ENCODE measurements at regions not wholly inside any gene's neighbourhood (a gene's known extent, or its start where the extent isn't known, plus 50 kb on each side); places are given as distances from the start of the nearest gene placed in this dataset.
A peak's percentile ranks its signal among the peaks of the same experiment; 100 is the strongest.

DNA sequence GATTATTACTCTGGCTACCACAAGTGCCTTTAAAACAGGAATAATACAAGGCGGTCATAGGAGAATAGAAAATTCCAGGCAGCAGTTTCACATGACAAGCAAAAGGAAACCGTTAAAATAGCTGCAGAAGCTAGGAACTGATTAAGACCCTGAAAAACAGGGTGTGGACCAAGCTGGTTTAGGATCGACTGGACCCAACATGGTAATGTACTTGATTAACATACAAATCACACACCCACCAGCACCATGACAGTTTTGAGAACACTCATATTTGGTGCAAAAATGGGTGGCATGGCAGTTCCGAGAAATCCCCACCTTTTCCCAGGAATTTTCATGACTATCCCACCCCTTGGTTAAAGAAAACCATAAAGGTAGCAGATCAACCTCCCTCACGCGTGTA, 51.9 kb upstream of the TMEM163 start:
- H3K27me3 ChIP-seq (ENCODE audit: insufficient read depth, low read length), result no peaks in the 10 kb centered on the region
- H3K4me3 ChIP-seq (ENCODE audit: low read length), result no peak overlapping the region
- WGBS, result 89% methylated on average over 6 of the region's 6 CpGs
- peaks cover 36% of the 10 kb centered on the region for H3K4me1 ChIP-seq (ENCODE audit: insufficient read depth, low read length)
- H3K27ac ChIP-seq (ENCODE audit: low read depth, low read length), result no peak overlapping the region
- H3K9me3 ChIP-seq (ENCODE audit: insufficient read depth, low read depth, low read length), result no peaks in the 10 kb centered on the region
- no peaks in the 10 kb centered on the region for H3K36me3 ChIP-seq (ENCODE audit: insufficient read depth, low read length)
- no peak overlapping the region for H3K9ac ChIP-seq (ENCODE audit: low read depth, low read length)

DNA sequence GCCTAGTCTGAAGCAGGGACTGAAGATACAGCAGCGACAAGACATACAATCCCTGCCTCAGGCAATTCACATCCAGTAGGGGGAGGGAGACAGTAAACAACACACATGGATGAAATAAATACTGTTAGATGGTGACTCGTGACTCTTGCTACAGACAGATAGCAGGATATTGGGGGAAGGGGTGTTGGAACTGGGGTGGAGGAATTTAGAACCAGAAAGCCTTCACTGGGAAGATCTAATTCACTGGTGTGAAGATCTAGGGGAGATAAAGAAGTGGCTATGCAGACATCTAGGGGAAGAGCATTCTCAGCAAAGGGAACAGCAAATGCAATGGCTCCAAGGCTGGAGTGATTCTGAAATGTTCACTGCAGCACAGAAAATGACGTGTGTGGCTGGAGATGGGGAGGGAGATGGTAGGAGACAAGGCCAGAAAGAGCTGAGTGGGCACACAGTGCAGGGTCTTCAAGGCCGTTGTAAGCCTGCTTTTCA, 52.6 kb upstream of the TMEM163 start:
- Histone ChIP-seq H3K36me3 (ENCODE audit: insufficient read depth, low read length) (no peaks in the 10 kb centered on the region), H3K9ac (ENCODE audit: low read depth, low read length) (no peak overlapping the region), H3K4me1 (ENCODE audit: insufficient read depth, low read length) (peaks cover 39% of the 10 kb centered on the region), H3K27ac (ENCODE audit: low read depth, low read length) (no peak overlapping the region), H3K27me3 (ENCODE audit: insufficient read depth, low read length) (no peaks in the 10 kb centered on the region), H3K4me3 (ENCODE audit: low read length) (no peak overlapping the region), H3K9me3 (ENCODE audit: insufficient read depth, low read depth, low read length) (no peaks in the 10 kb centered on the region)
- WGBS, result 57% methylated on average over 4 of the region's 4 CpGs

DNA sequence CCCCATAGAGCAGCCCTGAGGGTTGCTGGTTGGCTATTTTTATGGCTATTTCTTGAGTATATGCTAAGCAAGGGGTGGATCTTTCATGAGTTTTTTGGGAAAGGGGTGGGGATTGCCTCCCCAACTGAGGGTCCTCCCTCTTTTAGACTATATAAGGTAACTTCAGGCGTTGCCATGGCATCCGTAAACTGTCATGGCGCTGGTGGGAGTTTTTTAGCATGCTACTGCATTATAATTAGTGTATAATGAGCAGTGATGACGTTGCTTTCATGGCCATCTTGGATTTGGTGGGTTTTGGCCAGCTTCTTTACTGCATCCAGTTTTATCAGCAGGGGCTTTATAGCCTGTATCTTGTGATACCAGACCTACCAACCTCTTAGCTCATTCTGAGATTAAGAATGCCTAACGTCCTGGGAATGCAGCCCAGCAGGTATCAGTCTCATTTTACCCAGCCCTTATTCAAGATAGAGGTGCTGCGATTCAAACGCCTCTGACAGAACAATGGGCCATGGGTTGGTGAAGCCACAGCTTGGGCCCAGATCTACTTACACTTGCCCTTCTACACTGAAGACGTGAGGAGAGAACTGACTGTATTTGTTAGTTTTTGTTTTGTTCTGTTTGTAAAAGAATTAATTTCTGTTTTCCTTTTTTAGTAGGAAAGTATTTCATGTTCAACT, 53.8 kb upstream of the TMEM163 start:
- no peak overlapping the region for H3K9ac ChIP-seq (ENCODE audit: low read depth, low read length)
- no peaks in the 10 kb centered on the region for H3K36me3 ChIP-seq (ENCODE audit: insufficient read depth, low read length)
- H3K4me3 ChIP-seq (ENCODE audit: low read length), result no peak overlapping the region
- 70% methylated on average over 8 of the region's 8 CpGs for WGBS
- H3K27me3 ChIP-seq (ENCODE audit: insufficient read depth, low read length), result no peaks in the 10 kb centered on the region
- H3K9me3 ChIP-seq (ENCODE audit: insufficient read depth, low read depth, low read length), result no peaks in the 10 kb centered on the region
- no peak overlapping the region for H3K27ac ChIP-seq (ENCODE audit: low read depth, low read length)
- H3K4me1 ChIP-seq (ENCODE audit: insufficient read depth, low read length), result peaks cover 39% of the 10 kb centered on the region

DNA sequence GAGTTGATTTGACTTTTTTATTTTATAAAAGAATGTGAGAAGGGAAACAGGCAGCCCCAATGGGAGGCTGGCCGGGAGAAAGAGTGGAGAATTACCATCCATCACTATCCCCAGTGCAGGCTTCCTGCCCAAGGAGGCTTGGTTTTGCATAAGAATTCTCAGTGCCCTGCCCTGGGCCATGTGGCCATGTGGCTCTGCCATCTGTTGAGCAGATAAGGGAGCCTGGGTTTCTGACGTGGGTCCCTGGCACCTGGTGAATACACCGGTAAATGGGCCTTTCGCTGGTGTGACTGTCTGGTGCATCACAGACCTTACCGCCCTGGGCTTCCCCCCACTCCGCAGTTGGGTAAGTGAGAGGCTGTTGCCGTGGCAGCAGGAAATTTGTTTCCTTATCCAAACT, 54.5 kb upstream of the TMEM163 start:
- peaks cover 39% of the 10 kb centered on the region for H3K4me1 ChIP-seq (ENCODE audit: insufficient read depth, low read length)
- peak overlapping the region; percentile 23; the same call in 1 of the 2 replicates for H3K9ac ChIP-seq (ENCODE audit: low read depth, low read length)
- H3K27ac ChIP-seq (ENCODE audit: low read depth, low read length), result no peak overlapping the region
- WGBS, result 79% methylated on average over 6 of the region's 7 CpGs
- H3K4me3 ChIP-seq (ENCODE audit: low read length), result no peak overlapping the region
- H3K27me3 ChIP-seq (ENCODE audit: insufficient read depth, low read length), result no peaks in the 10 kb centered on the region
- H3K36me3 ChIP-seq (ENCODE audit: insufficient read depth, low read length), result no peaks in the 10 kb centered on the region
- H3K9me3 ChIP-seq (ENCODE audit: insufficient read depth, low read depth, low read length), result no peaks in the 10 kb centered on the region

DNA sequence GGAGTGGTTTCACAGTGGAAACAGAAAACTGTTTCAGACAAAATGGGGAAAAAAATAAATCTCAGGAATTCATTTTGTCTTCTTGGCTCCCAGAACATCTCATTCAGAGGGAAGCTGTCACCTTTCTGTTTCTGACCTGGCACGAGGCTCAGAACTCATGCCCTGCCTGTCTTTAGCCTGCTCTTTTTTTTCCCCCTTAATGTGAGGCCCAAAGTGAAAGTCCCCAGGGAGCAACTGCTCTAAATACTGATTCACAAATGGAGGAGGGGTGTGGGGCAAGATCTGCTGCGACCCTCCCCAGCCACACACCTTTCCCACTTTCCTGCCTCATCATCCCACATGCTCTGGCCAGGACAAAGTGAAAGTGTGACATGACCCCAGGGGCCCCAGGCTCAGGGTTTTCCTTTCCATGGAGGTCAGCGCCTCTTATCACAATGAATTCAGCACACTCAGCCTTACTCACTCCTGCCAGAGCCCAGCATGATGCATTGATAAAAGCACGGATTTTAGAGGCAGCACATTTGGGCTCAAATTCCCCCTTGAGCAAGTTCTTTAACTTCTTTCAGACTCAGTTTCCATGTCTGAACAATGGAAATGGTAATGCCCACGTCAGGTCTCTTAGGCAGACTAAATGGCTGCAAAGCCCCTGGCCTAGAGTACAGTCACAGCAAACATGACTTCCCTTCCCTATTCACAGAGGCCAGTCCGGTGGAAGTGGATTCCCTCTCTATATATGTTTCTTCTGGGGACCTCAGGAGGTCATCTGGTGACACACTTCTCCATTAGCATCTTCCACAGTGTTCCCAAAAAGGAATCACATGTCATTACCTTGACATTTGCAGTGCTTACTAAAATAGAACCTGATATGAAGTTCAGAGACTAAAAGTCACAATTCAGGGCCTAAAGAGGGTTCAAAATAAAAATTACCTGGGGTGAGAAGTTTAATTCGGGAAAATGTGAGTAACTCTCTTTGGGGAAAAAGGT, 55.3 kb upstream of the TMEM163 start:
- 63% methylated on average over 7 of the region's 7 CpGs for WGBS
- H3K9ac ChIP-seq (ENCODE audit: low read depth, low read length), result peak overlapping the region; percentile 23; the same call in 1 of the 2 replicates
- H3K4me1 ChIP-seq (ENCODE audit: insufficient read depth, low read length), result peaks cover 39% of the 10 kb centered on the region
- H3K4me3 ChIP-seq (ENCODE audit: low read length), result no peak overlapping the region
- no peaks in the 10 kb centered on the region for H3K36me3 ChIP-seq (ENCODE audit: insufficient read depth, low read length)
- no peaks in the 10 kb centered on the region for H3K27me3 ChIP-seq (ENCODE audit: insufficient read depth, low read length)
- no peak overlapping the region for H3K27ac ChIP-seq (ENCODE audit: low read depth, low read length)
- H3K9me3 ChIP-seq (ENCODE audit: insufficient read depth, low read depth, low read length), result no peaks in the 10 kb centered on the region

DNA sequence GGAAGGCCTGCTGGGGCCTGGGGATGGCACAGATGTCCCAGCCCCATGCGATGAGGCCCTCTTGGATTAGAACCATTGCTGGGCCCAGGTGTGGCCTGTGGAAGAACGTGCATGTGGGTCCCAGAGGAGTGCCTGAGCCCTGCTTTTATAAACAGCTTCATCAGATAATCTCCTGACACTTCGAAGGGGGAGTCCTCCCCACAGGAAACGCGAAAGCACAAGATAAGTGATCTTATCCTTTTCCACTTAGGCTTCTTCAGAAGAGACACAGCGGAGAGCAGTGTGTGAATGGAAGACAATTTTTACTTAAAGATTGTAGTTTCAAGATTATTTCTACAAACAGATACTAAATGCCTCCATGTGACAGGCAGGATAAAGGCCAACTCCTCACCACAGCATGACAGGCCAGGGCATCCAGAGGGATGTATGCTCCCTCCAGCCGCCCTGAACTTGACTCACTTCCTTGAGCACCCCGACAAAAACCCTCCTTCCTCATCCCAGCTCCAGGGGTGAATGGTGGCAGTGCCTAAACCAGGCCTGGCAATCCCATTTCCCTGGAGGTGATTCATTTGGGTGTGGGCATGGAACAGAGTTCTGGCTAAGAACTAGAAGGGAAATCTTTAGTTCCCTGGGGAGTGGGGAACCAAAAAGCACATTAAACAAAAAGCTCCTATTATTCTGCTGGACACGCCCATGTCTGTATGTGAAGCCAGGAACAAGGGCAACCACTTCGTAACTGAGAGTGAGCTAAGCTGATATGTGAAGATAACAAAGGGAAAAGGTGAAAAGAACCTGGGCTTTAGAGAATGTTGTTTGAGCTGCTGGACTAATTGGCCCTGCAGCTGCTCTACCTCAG, 56.2 kb upstream of the TMEM163 start:
- 76% methylated on average over 10 of the region's 10 CpGs for WGBS
- Histone ChIP-seq H3K4me1 (ENCODE audit: insufficient read depth, low read length) (peaks cover 39% of the 10 kb centered on the region), H3K36me3 (ENCODE audit: insufficient read depth, low read length) (no peaks in the 10 kb centered on the region), H3K9ac (ENCODE audit: low read depth, low read length) (no peak overlapping the region), H3K4me3 (ENCODE audit: low read length) (no peak overlapping the region), H3K9me3 (ENCODE audit: insufficient read depth, low read depth, low read length) (no peaks in the 10 kb centered on the region), H3K27me3 (ENCODE audit: insufficient read depth, low read length) (no peaks in the 10 kb centered on the region), H3K27ac (ENCODE audit: low read depth, low read length) (no peak overlapping the region)

DNA sequence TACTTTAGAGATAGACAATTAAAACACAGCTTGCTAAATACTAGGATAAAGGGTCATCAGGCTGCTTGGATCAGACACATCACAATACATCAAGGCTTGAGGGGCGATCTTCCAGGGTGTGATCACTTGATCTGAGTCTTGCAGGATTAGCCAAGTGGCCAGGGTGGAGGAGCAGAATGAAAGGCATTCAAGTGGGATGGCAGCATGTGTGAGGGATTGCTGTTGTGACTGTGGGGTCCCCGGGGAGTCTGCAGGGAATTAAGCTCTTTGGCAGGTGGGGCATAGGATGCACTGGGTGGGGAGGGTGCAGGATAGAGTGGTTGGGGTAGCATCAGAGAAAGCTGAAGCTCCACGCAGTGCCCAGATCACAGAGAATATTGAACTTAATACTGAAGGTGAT, 58.0 kb upstream of the TMEM163 start:
- Histone ChIP-seq H3K9ac (ENCODE audit: low read depth, low read length) (no peak overlapping the region), H3K4me3 (ENCODE audit: low read length) (no peak overlapping the region), H3K27ac (ENCODE audit: low read depth, low read length) (no peak overlapping the region), H3K27me3 (ENCODE audit: insufficient read depth, low read length) (no peaks in the 10 kb centered on the region), H3K9me3 (ENCODE audit: insufficient read depth, low read depth, low read length) (no peaks in the 10 kb centered on the region), H3K36me3 (ENCODE audit: insufficient read depth, low read length) (no peaks in the 10 kb centered on the region), H3K4me1 (ENCODE audit: insufficient read depth, low read length) (peaks cover 29% of the 10 kb centered on the region)
- 90% methylated on average over 3 of the region's 3 CpGs for WGBS

DNA sequence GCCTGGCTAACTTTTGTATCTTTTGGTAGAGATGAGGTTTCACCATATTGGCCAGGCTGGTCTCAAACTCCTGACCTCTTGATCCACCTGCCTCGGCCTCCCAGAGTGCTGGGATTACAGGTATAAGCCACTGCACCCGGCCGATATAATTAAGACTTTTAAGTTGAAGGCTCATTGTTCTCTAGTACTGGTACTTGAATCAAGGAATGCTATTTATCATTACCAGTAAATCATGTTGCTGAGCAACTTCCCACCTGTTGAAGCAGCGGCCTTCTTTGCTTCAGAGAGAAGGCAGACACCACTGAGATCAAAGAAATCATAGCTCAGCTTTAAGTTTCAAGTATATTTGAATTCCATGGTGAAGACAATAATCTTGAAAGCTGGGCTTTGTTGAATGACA, 58.8 kb upstream of the TMEM163 start:
- Histone ChIP-seq H3K9ac (ENCODE audit: low read depth, low read length) (no peak overlapping the region), H3K36me3 (ENCODE audit: insufficient read depth, low read length) (no peaks in the 10 kb centered on the region), H3K4me3 (ENCODE audit: low read length) (no peak overlapping the region), H3K27me3 (ENCODE audit: insufficient read depth, low read length) (no peaks in the 10 kb centered on the region), H3K9me3 (ENCODE audit: insufficient read depth, low read depth, low read length) (no peaks in the 10 kb centered on the region), H3K27ac (ENCODE audit: low read depth, low read length) (no peak overlapping the region), H3K4me1 (ENCODE audit: insufficient read depth, low read length) (peaks cover 28% of the 10 kb centered on the region)
- WGBS, result 96% methylated on average over 4 of the region's 4 CpGs

DNA sequence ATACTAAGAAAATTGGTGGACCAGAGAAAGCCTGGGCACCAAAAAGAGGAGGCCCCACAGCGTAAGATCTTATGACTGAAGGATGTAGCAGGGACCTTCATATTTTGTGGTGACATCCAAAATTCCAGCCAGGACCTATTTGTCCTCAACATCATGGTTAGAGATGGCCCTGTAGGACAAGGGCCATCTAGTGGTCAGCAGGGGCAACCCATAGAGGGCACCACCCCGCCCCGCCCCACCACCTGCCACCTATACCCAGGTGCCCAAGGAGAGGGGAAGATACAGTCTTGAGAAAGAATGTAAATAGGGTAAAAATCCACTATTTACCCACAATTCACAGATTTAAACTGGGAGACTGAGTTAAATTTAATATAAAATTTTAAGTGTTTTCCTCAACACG, 59.6 kb upstream of the TMEM163 start:
- Histone ChIP-seq H3K4me3 (ENCODE audit: low read length) (no peak overlapping the region), H3K9me3 (ENCODE audit: insufficient read depth, low read depth, low read length) (no peaks in the 10 kb centered on the region), H3K27ac (ENCODE audit: low read depth, low read length) (no peak overlapping the region), H3K4me1 (ENCODE audit: insufficient read depth, low read length) (peaks cover 20% of the 10 kb centered on the region; the same call in 1 of the 2 replicates), H3K9ac (ENCODE audit: low read depth, low read length) (no peak overlapping the region), H3K36me3 (ENCODE audit: insufficient read depth, low read length) (no peaks in the 10 kb centered on the region), H3K27me3 (ENCODE audit: insufficient read depth, low read length) (no peaks in the 10 kb centered on the region)
- 87% methylated on average over 1 of the region's 4 CpGs for WGBS

DNA sequence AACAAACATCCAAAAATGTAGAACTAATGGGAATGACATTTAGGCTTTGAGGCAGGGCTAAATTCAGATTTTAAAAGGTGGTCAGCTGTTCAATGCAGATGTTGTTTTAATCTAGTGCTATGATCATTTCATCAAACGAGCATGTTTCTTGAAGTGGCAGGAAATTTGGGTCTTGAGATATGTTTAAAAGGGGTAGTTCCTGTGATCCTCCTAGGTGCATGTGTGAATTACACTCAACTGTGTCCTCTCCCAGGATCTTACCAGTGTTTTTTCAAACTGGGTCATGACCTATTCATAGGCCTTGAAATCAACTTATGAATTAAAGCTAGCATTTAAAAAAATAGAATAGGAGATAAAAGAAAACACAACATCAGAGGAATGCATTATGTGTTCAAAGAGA, 57.4 kb upstream of the ACMSD start:
- H3K4me1 ChIP-seq (ENCODE audit: insufficient read depth, low read length), result no peaks in the 10 kb centered on the region
- no peak overlapping the region for H3K4me3 ChIP-seq (ENCODE audit: low read length)
- H3K27me3 ChIP-seq (ENCODE audit: insufficient read depth, low read length), result no peaks in the 10 kb centered on the region
- H3K36me3 ChIP-seq (ENCODE audit: insufficient read depth, low read length), result no peaks in the 10 kb centered on the region
- 95% methylated on average over 1 of the region's 1 CpG for WGBS
- no peak overlapping the region for H3K9ac ChIP-seq (ENCODE audit: low read depth, low read length)
- H3K9me3 ChIP-seq (ENCODE audit: insufficient read depth, low read depth, low read length), result no peaks in the 10 kb centered on the region
- H3K27ac ChIP-seq (ENCODE audit: low read depth, low read length), result no peak overlapping the region

Measured in HUES64 (cell line).